AML-193 (cell line): ENCODE measurements at regions not wholly inside any gene's neighbourhood (a gene's known extent, or its start where the extent isn't known, plus 50 kb on each side); places are given as distances from the start of the nearest gene placed in this dataset.

Experiments used
- DNase-seq, 2 experiments: peaks; one replicate each; lab custom pipeline; 2025; lab: John Stamatoyannopoulos, UW

DNA sequence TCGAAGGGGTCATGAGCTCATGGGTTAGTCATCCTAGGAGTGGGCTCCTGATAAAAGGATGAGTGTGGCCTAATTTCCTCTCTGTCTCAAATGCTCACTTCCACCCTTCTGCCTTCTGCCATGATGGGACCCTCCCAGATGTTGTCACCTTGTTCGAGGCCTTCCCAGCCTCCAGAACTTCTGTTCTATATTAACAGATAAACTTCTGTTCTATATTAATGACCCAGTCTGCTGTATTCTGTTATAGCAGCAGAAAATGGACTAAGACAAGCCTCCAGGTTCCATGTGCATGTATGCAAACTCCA is 583.2 kb downstream of the GLRX3 start:
- DNase-seq = no peak

GRCh38 chr10:130720235-130720634 is 584.0 kb downstream of the GLRX3 start:
- no peak for DNase-seq

GRCh38 chr10:130721971-130722370 is 585.8 kb downstream of the GLRX3 start:
- DNase-seq = no peak

DNA sequence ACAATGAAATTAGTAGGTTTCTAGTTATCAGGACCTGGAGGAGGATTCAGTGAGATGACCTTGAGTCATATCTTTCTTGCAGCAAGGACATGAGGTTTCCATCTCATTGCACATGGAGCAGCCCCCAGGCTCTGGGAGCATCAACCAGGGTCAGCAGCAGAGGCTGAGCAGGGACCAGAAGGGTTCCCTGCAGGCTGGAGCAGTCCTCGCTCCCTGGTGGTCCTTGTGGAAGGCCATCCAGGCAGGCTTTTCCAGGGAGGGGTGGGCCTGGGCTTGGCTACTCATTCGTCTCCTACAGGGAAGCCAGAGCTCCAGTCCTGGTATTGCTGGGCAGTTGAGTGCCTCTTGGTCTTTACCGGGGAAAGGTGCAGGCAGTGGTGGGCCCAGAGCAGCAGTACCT is 587.5 kb downstream of the GLRX3 start:
- no peak for DNase-seq

DNA sequence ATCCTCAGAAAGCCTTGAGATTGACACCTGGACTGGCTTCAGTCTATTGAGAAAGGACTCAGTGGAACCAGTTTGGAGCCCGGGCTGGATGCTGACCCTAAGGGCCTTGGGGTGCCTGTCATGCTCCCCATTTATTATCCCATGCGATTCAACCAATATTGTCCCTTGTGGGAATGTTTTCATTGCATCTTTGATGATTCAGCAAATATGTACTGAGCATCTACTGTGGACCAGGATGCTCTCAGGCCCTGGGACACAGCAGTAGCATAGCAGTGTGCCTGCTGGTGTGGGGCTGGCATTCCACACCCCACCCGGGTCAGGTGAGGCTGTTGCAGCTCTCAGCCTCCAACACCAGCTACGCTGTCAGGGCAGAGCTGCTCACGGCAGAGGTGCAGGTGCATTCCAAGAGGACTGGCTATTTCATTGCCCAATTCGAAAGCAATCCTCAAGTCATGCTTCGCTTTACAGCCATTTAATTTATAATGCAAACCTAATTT is 586.0 kb downstream of the TCERG1L start:
- no peak for DNase-seq

GRCh38 chr10:130726996-130727725 is 584.4 kb downstream of the TCERG1L start:
- DNase-seq = no peak

GRCh38 chr10:130727766-130728490 is 583.6 kb downstream of the TCERG1L start:
- DNase-seq = no peak

- no peak for DNase-seq
Measured at GRCh38 chr10:130728531-130729215, 582.8 kb downstream of the TCERG1L start.

DNA sequence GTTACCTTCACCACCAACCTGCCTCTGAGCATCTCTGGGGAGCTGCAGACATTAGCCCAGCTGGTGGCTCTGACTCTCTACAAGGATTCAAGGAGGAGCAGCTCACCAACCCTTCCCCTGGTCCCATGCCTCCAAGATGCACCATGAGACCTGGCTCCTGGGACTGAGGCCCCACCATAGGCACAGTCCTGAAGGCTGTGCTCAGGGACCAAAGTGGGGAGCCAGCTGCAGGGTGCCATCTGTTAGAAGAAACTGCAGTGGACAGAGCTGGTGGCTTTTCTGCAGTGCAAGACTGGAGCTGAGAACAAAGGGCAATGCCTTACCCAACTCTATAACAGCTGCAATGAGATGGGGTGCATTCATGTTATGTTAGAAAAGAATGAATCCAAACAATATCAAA is 581.6 kb downstream of the TCERG1L start:
- DNase-seq = no peak

DNA sequence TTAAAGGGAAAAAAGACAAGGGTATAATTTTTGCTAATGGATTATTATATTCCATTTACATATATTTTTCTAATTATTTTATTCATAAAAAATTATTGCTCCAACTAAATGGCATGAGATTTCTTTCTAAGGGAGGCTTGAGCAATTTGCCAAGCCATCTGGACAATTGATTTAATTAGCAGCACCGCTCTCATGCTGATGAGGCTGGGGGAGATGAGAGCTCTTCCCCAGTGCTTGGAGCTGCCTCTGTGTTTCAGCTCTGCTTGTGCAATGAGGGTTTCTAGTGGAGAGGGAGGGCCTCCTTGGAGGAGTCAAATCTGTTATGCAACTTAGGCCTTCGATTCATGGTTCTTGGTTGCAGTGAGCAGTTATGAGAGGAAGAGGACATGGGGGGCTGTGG is 574.3 kb downstream of the TCERG1L start:
- no peak for DNase-seq

- DNase-seq = no peak
Measured at GRCh38 chr10:130737621-130738020, 573.9 kb downstream of the TCERG1L start.

GRCh38 chr10:130739016-130739756 is 572.3 kb downstream of the TCERG1L start:
- DNase-seq = no peak

- DNase-seq = no peak
Measured at GRCh38 chr10:130739757-130740145, 571.8 kb downstream of the TCERG1L start.

DNA sequence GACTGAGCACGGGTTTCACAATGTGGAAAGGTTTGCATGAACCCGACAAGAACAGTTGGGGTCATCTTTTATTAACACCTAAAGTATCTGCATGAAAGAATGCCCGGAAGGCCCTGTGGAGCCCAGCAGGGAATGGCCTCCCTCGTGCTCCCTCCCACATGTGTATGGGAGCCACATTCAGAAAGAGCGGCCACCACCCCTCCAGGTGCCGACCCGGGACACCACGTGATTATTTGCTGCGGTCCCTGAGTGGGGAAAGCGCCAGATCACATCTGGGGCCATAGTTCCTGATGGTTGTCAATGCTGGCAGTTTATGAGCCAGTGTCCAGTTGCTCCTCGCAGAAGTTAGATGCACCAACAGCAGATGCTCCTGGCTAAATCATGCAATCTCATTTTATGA is 571.4 kb downstream of the TCERG1L start:
- no peak for DNase-seq

DNA sequence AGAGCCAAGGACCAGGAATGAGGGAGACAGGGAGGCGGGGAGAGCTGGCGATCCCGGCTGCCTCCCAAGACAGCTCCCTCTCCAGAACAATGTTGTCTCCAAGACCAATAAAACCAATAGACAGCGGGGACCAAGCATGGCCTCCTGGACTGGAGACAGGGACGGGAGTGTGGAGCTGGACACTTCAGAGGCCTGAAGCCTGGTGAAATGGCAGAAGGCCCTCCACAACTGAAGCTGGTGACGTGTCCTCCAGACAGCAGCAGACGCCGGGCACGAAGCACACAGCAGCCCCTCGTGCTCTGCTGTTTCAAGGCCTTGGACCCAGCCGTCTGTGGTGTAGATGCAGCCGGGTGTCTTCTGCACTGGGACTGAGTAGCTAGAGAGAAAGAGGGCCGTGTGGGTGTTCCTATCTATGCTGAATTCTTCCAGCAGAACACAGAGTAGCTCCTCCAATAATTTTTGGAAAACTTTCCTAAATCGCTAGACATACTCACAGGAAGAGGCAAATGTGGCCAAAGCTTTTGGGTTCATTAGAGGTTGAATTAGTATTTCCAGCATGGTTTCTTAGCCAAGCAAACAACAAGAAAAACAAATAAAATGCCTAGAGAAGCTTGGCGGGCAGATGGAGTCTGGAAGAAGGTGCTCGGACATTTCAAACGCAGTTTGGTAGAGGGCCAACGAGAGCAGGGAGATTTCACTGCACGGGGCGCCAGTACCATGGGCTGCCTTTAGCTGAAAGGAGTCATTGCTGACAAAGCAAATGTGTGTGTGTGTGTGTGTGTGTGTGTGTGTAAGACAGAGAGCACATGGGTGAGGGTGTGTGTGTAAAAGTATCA is 570.4 kb downstream of the TCERG1L start:
- no peak for DNase-seq

DNA sequence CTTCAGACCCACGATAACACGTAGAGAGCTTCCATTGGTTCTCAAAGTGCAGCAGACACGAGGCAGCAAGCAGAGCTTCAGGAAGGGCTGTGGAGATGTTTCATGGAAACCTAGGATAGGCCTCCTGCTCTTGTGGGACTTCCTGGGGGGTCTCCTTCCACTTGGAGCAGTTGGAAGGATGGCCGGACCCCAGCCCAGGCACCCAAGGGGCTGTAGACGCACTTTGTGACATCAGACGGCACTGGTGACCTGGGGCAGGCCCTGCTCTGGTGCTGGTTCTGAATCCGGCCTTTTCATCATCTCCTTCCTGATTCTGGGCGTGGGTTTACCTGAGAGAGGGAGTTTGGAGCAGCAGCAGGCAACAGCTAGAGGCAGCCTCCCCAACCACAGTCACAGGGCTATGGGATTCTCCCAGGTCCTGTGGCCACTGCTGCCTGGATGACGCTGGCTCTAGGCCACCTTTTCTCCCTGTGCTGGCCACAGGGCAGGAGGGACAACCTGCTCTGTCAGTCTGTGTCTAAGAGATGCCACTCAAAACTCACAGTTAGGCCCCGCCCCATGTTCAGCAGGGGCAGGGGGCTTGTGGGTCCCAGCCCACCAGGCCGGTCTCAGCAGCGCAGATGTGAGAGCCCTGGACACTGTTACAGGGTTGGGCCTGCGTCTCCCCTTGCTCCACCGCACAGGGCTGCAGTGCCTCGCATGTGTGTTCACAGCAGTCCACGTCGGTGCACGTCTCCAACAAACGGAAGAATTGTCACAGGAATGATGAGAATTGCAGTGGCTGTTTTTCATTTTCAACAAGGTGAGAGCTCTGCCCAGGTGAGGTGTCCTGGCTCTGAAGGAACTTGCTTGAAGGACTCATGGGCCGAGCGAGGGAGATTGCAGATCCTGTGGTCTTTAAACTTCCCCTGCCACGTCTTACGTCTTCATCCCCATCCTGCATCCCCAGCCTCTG is 569.3 kb downstream of the TCERG1L start:
- no peak for DNase-seq

DNA sequence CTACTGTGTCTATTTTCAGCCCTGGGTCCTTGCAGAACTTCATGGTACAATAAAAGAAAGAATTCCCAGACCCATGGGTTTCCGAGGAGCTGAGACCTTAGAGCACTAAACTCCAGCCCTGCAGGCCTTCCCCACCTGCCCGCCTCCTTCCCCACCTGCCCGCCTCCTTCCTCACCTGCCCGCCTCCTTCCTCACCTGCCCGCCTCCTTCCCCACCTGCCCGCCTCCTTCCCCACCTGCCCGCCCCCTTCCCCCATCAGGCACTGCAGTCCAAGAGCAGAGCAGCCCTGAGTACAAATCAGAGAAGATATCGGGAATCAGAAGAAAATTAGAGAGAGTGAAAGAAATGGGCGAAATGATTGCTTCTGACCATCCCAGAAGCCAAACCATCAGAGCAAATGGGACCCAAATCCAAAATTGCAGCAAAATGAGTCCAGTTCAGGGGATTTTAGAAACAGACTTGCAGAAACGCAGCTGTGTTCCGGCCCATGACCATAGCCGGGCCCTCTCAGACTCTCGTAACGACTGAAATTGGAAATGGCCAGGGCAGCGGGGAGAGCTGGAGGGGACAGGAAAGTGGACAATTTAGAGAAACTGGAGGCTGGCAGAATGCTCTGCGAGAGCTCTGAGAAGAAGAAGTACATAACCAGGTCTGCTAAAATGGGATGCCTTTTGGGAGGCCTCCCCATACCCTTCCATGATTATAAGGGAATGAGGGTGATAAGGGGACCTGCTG is 568.4 kb downstream of the TCERG1L start:
- DNase-seq = no peak

DNA sequence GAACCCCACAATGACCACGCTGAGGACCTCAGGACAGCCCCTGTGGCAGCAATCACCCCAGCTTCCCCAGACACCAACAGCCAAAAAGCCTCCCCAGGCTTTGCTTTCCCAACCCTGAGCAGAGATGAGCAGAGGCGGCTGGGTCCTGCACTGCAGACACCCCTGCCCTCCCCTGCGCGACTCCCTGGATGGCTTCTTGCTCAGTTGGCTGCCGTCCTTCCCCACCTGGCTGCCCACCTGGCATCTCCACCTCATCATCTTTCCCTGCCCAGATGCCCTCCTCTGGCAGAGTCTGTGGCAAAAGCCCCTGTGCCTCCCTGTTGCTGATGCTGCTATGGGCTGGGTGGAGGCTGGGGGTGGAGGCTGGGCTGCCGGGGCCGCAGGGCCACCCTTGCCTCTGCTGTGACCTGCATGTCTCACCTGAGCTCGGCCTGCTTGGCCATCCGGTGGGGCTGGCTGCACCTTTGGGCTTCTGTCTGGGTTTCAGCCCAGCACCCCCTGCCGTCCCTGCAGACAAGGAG is 567.7 kb downstream of the TCERG1L start:
- DNase-seq = no peak

GRCh38 chr10:130744631-130745030 is 566.9 kb downstream of the TCERG1L start:
- no peak for DNase-seq
